Chondrocyte (in vitro differentiated cells): ENCODE measurements at regions not wholly inside any gene's neighbourhood (a gene's known extent, or its start where the extent isn't known, plus 50 kb on each side); places are given as distances from the start of the nearest gene placed in this dataset.

ENCODE experiments used
- DNase-seq: peaks from one replicate; pipeline ENCODE4 v3.0.0; 2021; ENCODE audit warnings: mixed read lengths, low spot score
- H3K27ac Mint-ChIP-seq: one replicate; pipeline ENCODE4 v1.8.0; 2021; ENCODE audit warnings: mild to moderate bottlenecking, moderate library complexity, mixed read lengths; ENCODE audit not compliant: unreplicated experiment
- H3K27me3 Mint-ChIP-seq: 2 replicates; pipeline ENCODE4 v1.8.0; 2021; ENCODE audit warnings: low read depth, mixed read lengths
- H3K36me3 Mint-ChIP-seq: 2 replicates; pipeline ENCODE4 v1.8.0; 2021; ENCODE audit warnings: low read depth, mixed read lengths
- H3K4me1 Mint-ChIP-seq: 2 replicates; pipeline ENCODE4 v1.8.0; 2021; ENCODE audit warnings: low read depth, mild to moderate bottlenecking, mixed read lengths
- H3K4me3 Mint-ChIP-seq: one replicate; pipeline ENCODE4 v1.8.0; 2021; ENCODE audit warnings: mild to moderate bottlenecking, moderate library complexity, mixed read lengths; ENCODE audit not compliant: unreplicated experiment
- H3K9me3 Mint-ChIP-seq: 2 replicates; pipeline ENCODE4 v1.8.0; 2021; ENCODE audit warnings: low read depth, mixed read lengths
- CTCF ChIP-seq: fragments of 200-600 bp; sonication (generic); IDR thresholded peaks from 2 replicates; pipeline ENCODE4 v1.5.0; 2021; ENCODE audit warnings: antibody characterized with exemption, mild to moderate bottlenecking, moderate library complexity

- Mint-ChIP-seq H3K27me3 (no peaks in the 10 kb centered on the region), H3K27ac (no peak overlapping the region), H3K36me3 (peaks cover 2% of the 10 kb centered on the region), H3K4me3 (no peak overlapping the region), H3K9me3 (no peaks in the 10 kb centered on the region), H3K4me1 (peaks cover 28% of the 10 kb centered on the region)
- no peak for DNase-seq
- TF ChIP-seq CTCF = no peak
Observed at GRCh38 chr14:100433428-100433814, 110.3 kb downstream of the SLC25A47 start.

GRCh38 chr14:100434033-100434601, 111.0 kb downstream of the SLC25A47 start:
- H3K27ac Mint-ChIP-seq = no peak overlapping the region
- H3K36me3 Mint-ChIP-seq = peaks cover 2% of the 10 kb centered on the region
- no peak for DNase-seq
- no peaks in the 10 kb centered on the region for H3K9me3 Mint-ChIP-seq
- no peak for TF ChIP-seq CTCF
- H3K27me3 Mint-ChIP-seq = no peaks in the 10 kb centered on the region
- peaks cover 24% of the 10 kb centered on the region for H3K4me1 Mint-ChIP-seq
- H3K4me3 Mint-ChIP-seq = no peak overlapping the region

- Mint-ChIP-seq H3K4me1 (peaks cover 32% of the 10 kb centered on the region), H3K36me3 (no peaks in the 10 kb centered on the region), H3K4me3 (no peak overlapping the region), H3K27ac (no peak overlapping the region), H3K27me3 (no peaks in the 10 kb centered on the region), H3K9me3 (no peaks in the 10 kb centered on the region)
- DNase-seq = no peak
- no peak for TF ChIP-seq CTCF
Observed at GRCh38 chr14:100434911-100435438, 111.8 kb downstream of the SLC25A47 start.

GRCh38 chr14:100435459-100435858, 112.3 kb downstream of the SLC25A47 start:
- no peak for DNase-seq
- H3K9me3 Mint-ChIP-seq = no peaks in the 10 kb centered on the region
- no peak overlapping the region for H3K4me3 Mint-ChIP-seq
- peaks cover 36% of the 10 kb centered on the region for H3K4me1 Mint-ChIP-seq
- no peak overlapping the region for H3K27ac Mint-ChIP-seq
- H3K27me3 Mint-ChIP-seq = no peaks in the 10 kb centered on the region
- TF ChIP-seq CTCF = no peak
- no peaks in the 10 kb centered on the region for H3K36me3 Mint-ChIP-seq

GRCh38 chr14:100436745-100437406, 113.7 kb downstream of the SLC25A47 start:
- DNase-seq = no peak
- Mint-ChIP-seq H3K4me1 (peaks cover 51% of the 10 kb centered on the region), H3K9me3 (no peaks in the 10 kb centered on the region), H3K27me3 (no peaks in the 10 kb centered on the region), H3K4me3 (no peak overlapping the region), H3K36me3 (no peaks in the 10 kb centered on the region), H3K27ac (no peak overlapping the region)
- no peak for TF ChIP-seq CTCF
